Testis (tissue), 2 donors: ENCODE measurements at regions not wholly inside any gene's neighbourhood (a gene's known extent, or its start where the extent isn't known, plus 50 kb on each side); places are given as distances from the start of the nearest gene placed in this dataset.

Source experiments
- DNase-seq: peaks from one replicate; pipeline ENCODE4 v3.0.0-alpha.2; 2019
- H3K27ac ChIP-seq, 2 donors: fragments of 200-600 bp; sonication (generic); one replicate each; pipeline ENCODE4 v1.5.1; 2019
- H3K27me3 ChIP-seq: fragments of 200-600 bp; sonication (generic); one replicate; pipeline ENCODE4 v1.5.1; 2019
- H3K36me3 ChIP-seq: fragments of 200-600 bp; sonication (generic); one replicate; pipeline ENCODE4 v1.5.1; 2017; ENCODE audit warnings: low read depth; ENCODE audit errors: missing control alignments
- H3K4me1 ChIP-seq: fragments of 200-600 bp; sonication (generic); one replicate; pipeline ENCODE4 v1.5.1; 2019
- H3K4me3 ChIP-seq, 2 donors: fragments of 200-600 bp; sonication (generic); one replicate each; pipeline ENCODE4 v1.5.1; 2017 to 2019
- H3K9me3 ChIP-seq: fragments of 200-600 bp; sonication (generic); one replicate; pipeline ENCODE4 v1.5.1; 2017
- POLR2A ChIP-seq: fragments of 450-650 bp; IDR thresholded peaks from one replicate; pipeline ENCODE4 v1.6.1; 2017; ENCODE audit warnings: antibody characterized with exemption, mild to moderate bottlenecking, moderate library complexity
- WGBS, 2 donors: methylation state at CpG; one replicate each; pipeline ENCODE4 v1.1.5; 2018; 5-methylcytosine and 5-hydroxymethylcytosine counted together
- intact Hi-C: fragments of 100-400 bp; cut with DNase I; formaldehyde crosslinking; loops from one replicate; pipeline ENCODE4 v1.15.1; 2023; ENCODE audit warnings: low total_unique reads
- TF ChIP-seq, protein P1 (sequence below), 3 experiments: fragments of 450-650 bp in 2 of 3; fragments of 200-600 bp in 1 of 3; sonication (generic) in 1 of 3; IDR thresholded peaks; one replicate each; pipeline ENCODE4 v1.5.1; 2016 to 2019; ENCODE audit warnings: antibody characterized with exemption in 3 of 3, mild to moderate bottlenecking in 2 of 3, moderate library complexity in 1 of 3

DNA sequence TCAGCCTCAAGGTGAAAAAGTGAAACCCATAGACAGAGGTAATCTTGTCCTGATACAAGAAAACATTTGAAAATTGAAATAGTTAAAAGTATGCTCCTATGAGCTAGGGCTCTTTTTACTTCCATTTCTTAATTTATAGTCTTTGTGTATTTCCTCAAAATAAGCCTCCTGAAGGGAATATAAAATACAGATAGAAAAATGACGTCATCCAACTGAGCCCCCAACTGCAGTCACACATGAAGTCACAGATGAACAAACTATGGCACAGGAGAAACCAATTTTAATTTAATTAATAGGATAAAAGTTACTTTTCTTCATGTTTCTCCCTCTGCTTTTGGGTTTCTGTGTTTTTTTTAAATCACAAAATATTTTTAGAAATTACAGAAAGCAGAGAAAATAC lies 280.3 kb downstream of the HTR7 start:
- H3K36me3 ChIP-seq: no peaks in the 10 kb centered on the region
- no peak for DNase-seq
- intact Hi-C loops: no loop called here
- no peaks in the 10 kb centered on the region for H3K27me3 ChIP-seq
- H3K4me3 ChIP-seq: no peak overlapping the region
- H3K4me1 ChIP-seq: no peaks in the 10 kb centered on the region
- no peak overlapping the region for H3K27ac ChIP-seq
- 66 to 88% methylated on average over 1 of the region's 1 CpG for WGBS, 2 donors
- no peaks in the 10 kb centered on the region for H3K9me3 ChIP-seq
- TF ChIP-seq POLR2A: no peak
- TF ChIP-seq, protein P1, sequence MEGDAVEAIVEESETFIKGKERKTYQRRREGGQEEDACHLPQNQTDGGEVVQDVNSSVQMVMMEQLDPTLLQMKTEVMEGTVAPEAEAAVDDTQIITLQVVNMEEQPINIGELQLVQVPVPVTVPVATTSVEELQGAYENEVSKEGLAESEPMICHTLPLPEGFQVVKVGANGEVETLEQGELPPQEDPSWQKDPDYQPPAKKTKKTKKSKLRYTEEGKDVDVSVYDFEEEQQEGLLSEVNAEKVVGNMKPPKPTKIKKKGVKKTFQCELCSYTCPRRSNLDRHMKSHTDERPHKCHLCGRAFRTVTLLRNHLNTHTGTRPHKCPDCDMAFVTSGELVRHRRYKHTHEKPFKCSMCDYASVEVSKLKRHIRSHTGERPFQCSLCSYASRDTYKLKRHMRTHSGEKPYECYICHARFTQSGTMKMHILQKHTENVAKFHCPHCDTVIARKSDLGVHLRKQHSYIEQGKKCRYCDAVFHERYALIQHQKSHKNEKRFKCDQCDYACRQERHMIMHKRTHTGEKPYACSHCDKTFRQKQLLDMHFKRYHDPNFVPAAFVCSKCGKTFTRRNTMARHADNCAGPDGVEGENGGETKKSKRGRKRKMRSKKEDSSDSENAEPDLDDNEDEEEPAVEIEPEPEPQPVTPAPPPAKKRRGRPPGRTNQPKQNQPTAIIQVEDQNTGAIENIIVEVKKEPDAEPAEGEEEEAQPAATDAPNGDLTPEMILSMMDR (IDR thresholded peaks at IDR 0.05): no peak

DNA sequence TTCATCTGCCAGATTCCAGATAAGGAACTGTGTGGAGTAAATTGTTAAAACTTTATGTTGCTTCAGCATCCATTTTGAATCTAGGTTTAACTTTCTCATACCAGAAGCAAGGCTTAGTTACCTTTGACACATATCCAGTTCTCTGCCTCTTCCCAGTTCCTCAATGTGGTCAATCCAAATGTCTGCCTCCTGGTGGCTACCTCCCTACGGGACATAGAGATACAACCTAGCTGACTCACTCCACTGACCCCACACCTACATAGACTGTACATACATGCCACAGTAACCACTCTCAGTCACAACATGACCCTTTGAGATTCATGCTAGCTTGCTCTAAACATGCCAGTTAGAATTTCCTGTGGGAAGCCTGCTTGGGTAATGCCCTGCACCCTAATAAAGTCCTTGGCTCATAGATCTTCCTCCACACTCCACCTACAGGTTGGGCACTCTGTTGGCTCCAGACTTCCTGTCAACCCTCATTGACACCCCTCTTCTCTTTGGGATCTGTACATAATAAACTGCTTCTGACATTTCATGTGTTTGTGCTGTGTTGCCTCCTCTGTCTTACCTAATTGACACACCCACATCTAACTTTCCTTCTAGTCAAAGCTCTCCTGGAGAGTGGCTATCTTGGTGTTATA lies 278.1 kb downstream of the HTR7 start:
- Histone ChIP-seq H3K27me3 (no peaks in the 10 kb centered on the region), H3K27ac (no peak overlapping the region), H3K36me3 (no peaks in the 10 kb centered on the region), H3K9me3 (no peaks in the 10 kb centered on the region), H3K4me3 (no peak overlapping the region), H3K4me1 (no peaks in the 10 kb centered on the region)
- TF ChIP-seq, protein P1 (IDR thresholded peaks at IDR 0.05): no peak
- TF ChIP-seq POLR2A: no peak
- WGBS, 2 donors: 81 to 89% methylated on average over 1 of the region's 1 CpG
- intact Hi-C loops: no loop called here
- DNase-seq: no peak

DNA sequence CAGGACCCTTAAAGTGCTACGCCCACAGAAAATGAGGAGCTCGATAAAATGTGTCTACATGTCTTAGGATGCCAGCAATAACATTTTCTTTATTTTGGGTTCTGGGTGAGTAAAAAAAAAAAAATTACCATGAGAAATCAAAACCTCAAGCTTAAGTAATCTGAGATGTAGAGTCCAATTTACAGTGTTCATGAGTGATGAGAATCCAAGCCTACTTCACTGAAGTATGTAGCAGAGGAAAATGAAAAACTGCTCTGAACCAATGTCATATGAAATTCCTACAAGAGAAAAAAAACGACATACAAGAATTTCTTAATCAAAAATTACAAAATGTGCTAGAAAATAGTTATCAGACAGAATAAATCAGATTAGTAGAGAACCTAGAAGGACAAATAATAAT lies 274.4 kb downstream of the HTR7 start:
- WGBS, 2 donors: 66 to 74% methylated on average over 3 of the region's 3 CpGs
- H3K27me3 ChIP-seq: no peaks in the 10 kb centered on the region
- intact Hi-C loops: no loop called here

DNA sequence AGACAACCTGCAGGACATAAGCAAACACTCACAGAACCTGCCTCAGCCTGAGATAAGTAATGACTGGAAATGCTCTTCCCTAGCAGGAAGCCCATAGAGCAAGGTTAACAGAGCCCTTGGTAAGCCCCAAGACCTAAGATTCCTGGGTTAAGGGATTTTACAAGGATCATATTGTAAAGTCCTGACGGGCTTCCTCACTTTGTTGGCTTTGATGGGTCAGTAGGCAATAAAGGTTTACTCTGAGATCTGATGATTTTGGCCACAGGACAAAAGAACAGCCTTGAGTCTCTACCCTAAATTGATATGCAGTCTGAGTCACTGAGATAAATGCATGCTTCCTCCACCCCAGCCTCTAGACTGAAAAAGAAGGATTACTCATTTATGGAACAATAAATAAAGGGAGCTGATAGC lies 270.8 kb downstream of the HTR7 start:
- Histone ChIP-seq H3K4me3 (no peak overlapping the region), H3K27me3 (no peaks in the 10 kb centered on the region), H3K27ac (no peak overlapping the region), H3K9me3 (no peaks in the 10 kb centered on the region), H3K4me1 (peaks cover 9% of the 10 kb centered on the region), H3K36me3 (no peaks in the 10 kb centered on the region)
- 36 to 45% methylated on average over 1 of the region's 1 CpG for WGBS, 2 donors
- TF ChIP-seq POLR2A: no peak
- TF ChIP-seq, protein P1 (IDR thresholded peaks at IDR 0.05): no peak
- no peak for DNase-seq
- intact Hi-C loops: no loop called here

More for the DNA sequence above, 274.4 kb downstream of the HTR7 start:
- TF ChIP-seq, protein P1 (IDR thresholded peaks at IDR 0.05): no peak
- TF ChIP-seq POLR2A: no peak
- H3K4me1 ChIP-seq: no peaks in the 10 kb centered on the region
- H3K9me3 ChIP-seq: no peaks in the 10 kb centered on the region
- H3K27ac ChIP-seq: no peak overlapping the region
- H3K36me3 ChIP-seq: no peaks in the 10 kb centered on the region
- H3K4me3 ChIP-seq: no peak overlapping the region
- DNase-seq: no peak

DNA sequence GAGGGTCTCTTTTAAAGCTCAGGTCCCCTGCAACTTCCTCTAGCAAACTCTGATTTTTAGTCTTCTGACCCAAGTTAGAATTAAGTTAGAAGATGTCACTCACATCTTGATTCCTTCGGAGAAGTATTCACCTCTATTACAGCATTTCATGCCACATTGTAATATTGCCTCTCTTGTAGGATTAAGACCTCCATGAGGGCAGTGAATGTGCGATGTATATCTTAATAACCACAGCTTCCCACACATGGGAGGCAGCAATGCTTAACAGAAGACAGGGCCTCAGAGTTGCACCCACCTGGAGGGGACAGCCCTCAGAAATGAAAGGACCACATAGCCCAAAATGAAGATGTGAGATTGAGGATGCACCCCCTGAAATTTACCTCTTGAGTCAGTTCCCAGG lies 270.3 kb downstream of the HTR7 start:
- 72 to 74% methylated on average over 2 of the region's 2 CpGs for WGBS, 2 donors
- TF ChIP-seq POLR2A: no peak
- TF ChIP-seq, protein P1 (IDR thresholded peaks at IDR 0.05): no peak
- Histone ChIP-seq H3K4me3 (no peak overlapping the region), H3K27ac (no peak overlapping the region), H3K27me3 (no peaks in the 10 kb centered on the region), H3K9me3 (no peaks in the 10 kb centered on the region), H3K4me1 (peaks cover 9% of the 10 kb centered on the region), H3K36me3 (no peaks in the 10 kb centered on the region)
- DNase-seq: no peak
- intact Hi-C loops: no loop called here
